HK-2 (cell line): ENCODE measurements at regions not wholly inside any gene's neighbourhood (a gene's known extent, or its start where the extent isn't known, plus 50 kb on each side); places are given as distances from the start of the nearest gene placed in this dataset.
A peak's percentile ranks its signal among the peaks of the same experiment; 100 is the strongest.

ENCODE experiments used
- DNase-seq: peaks from one replicate; pipeline ENCODE4 v3.0.0-alpha.2; 2018; ENCODE audit not compliant: unreplicated experiment

GRCh38 chr9:130755377-130756007, 61.9 kb downstream of the EXOSC2 start:
- no peak for DNase-seq

- no peak for DNase-seq
These were observed 62.5 kb downstream of the EXOSC2 start for GRCh38 chr9:130756037-130756436.

DNA sequence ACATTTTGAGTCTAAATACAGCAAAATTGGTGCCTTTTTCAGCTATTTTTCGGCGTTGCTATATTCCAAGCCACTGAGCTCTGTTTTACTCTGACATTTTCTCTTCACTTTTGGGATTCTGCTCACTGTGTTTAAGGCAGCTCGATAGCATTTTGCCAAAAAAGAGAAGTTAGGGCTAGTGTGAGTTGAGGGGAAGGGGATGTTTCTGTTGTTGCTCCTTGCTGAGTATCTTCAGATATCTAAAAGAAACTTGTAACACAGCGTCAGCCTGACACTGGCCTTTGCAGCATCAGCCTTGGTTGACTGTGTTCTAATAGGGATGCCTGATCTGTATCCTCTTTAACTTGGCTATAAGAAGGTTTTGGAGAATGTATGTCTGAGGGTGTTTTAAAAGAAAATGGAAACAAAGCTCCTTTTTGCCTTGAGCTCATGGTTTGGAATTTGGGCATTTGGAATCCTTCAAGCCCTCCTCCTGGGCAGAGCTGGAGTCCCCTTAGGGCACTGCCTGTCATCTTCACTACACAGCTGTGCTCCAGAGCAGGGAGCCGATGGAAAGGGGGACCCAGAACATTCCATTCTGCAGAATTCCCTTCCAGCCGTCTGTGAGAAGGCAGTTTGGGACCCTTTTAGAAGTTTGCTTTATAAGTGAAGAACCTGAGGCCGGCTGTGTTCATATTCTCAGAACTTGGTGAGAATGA, 63.0 kb downstream of the EXOSC2 start:
- no peak for DNase-seq

GRCh38 chr9:130759738-130760137, 66.2 kb downstream of the EXOSC2 start:
- DNase-seq: no peak

GRCh38 chr9:130763331-130764171, 70.0 kb downstream of the EXOSC2 start:
- DNase-seq: no peak

DNA sequence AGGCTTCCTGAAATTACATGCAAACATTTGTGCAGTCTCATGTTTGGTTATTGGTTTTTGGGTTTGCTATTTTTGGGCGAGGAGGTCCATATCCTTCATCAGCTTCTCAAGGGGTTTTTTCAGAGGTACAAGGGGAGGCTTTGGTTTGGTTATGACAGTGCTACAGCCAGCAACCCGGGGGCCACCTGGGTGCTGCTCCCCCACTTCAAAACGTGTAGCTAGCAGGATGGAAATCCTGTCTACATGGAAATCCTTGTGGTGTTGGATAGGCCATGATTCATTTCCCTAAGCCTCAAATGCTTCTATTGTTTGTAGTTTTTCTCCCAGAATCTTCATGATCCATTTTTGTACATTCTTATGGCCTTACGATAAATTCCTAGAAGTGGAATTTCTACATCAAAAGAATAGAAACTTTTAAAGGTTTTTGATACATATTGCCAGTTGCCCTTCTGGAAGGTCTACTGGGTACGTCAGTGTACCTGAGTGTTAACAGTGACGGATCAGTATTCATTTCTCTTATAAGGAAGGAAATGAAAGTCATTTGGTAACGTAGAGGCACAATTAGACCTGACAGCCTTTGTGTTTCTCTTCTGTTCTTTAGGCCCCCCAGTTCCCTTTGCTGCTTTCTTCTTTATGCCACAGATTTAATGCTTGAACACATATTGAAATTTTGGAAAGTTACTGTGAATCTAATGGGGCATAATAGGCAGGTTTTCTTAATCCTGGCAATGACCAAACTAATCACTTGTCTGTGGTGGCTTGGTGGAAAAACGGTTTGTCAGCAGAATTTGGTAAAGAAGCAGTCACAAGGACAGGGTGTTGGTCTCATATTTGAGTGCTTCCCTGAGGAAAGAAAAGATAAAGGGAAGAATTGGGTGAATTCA, 69.7 kb upstream of the ABL1 start:
- DNase-seq: no peak

DNA sequence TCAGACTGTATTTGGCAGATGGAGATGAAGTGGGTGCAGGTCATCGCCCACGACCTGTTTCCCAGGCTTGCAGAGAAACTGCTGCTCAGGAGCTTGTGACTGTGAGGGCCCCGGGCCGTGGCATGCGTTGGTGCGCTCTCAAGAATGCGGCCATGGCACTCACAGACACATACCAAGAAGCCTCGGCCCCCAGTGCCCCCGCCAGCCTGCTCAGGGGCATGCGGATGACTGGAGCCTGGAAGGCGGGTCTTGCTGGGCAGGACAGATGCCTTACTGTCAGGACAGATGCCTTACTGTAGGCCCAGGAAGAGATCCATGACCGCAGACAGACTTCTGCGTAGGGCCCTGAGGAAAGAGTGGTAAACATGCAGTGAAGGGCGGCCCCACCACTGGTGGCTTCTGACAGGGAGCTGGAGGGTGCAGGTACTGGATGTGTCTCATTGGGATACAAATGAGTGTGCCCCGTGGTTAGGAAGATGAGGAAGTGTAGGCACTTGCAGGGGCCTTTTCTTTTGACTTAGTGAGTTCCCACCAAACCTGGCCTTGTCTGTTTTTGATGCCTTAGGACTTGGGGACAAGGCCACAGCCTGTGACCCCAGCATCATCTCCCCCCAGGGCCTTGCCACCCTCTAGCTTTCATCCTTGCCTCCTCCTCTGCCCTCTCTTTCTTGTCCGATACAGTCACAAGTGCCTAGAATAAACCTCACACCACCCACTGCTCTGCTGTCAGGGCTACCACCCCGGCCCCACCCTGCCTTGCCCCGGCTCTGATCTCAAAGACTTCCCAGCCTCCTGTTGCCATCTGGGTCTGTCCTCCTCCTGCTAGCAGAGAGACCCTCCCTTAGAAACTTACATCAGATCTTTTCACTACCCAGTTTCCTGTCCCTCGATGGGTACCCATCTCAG, 68.8 kb upstream of the ABL1 start:
- DNase-seq: peak; percentile 33

- no peak for DNase-seq
These were observed 68.1 kb upstream of the ABL1 start for GRCh38 chr9:130766927-130767307.

GRCh38 chr9:130768265-130768664, 66.8 kb upstream of the ABL1 start:
- peak; percentile 38 for DNase-seq

DNA sequence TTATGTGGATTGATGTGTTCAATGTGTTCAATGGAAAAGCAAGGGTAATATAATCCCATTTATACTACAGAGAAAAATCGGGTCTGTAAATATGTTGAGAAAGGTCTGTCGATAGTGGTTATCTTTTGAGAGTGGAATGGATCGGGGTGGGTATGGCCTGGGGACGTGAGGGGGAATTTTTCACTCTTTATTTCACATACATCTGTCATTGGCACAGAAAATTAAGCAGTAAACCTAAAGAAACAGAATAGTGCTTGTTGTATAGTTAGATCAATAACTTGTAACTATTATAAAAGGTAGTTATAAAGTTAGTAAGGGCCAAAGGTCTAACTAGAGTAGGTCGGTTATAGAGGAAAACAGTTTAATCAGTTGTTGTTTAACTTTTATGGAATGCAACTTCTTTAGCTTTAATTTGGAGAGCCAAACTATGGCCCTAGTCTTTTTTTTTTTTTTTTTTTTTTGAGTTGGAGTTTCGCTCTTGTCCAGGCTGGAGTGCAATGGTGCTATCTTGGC, 66.1 kb upstream of the ABL1 start:
- no peak for DNase-seq

DNA sequence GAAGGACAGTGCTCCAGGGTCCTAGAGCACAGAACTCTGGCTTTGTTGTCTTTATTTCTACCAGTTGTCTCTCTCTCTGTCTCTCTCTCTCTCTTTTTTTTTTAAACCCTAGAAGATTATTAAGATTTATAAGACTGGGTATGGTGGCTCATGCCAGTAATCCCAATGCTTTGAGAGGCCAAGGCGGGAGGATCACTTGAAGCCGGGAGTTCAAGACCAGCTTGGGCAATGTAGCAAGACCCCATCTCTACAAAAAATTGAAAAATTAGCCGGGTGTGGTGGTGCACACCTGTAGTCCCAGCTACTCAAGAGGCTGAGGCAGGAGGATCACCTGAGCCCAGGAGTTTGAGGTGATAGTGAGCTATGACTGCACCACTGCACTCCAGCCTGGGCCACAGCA, 65.0 kb upstream of the ABL1 start:
- DNase-seq: no peak

GRCh38 chr9:130770679-130771442, 64.2 kb upstream of the ABL1 start:
- no peak for DNase-seq

DNA sequence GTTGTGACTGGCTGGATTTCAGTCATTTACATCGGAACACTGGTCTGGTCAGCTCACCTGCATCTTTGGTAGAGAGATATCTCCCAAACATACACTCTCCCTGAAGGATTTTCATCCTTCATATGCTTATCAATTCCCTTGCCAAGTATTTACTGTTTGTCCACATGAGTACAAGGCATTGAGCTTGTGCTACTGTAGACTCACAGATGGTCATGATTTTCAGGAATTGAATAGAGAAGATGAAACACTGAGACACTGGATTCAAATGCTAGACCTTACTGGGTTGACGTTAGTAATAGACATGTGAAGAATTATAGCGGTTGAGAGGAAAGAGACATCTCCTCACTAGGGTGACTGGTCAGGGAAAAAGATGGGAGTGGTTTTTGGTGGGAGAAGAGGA, 62.9 kb upstream of the ABL1 start:
- DNase-seq: no peak

DNA sequence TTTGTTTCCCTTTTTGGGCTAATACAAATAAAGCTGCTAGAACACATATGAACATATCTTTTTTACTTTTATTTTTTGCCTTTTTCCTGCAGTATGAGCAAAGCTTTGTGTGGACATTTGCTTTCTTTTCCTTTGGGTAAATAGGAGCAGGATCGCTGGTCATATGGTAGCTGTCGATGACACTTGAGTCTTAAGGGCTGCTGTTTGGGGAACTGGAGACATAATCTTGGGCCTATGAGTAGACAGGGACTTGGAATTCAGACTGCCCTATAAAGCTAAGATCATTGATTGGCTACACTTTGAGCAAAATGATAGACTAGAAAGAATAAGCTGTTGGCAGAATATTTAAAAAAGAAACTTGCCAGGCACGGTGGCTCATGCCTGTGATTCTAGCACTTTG, 60.9 kb upstream of the ABL1 start:
- DNase-seq: no peak

DNA sequence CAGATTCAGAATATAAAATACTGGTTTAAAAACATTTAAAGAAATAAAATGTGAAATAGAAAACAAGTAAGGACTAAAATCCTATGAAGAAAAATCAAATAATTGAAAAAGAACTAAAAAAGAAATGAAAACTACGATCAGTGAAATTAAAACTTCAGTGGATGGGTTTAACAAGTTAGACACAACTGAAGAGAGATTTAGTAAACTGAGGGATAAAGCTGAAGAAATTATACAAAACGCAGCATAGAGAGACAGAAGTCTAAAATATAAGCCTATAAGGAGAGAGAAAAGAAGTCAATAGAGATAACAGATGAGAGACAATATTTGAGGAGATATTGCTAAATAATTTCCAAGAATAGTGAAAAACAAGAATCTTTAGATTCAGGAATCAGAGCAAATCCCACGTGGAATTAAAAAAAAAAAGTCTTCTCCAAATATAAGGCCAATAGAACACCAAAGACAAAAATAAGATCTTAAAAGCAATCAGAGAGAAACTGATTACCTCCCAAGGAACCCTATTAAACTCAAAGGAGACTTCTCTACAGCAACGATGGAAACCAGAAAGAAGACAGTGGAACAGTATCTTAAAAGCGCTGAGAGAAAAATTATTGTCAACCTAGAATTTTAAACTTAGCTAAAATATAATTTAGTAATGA, 59.6 kb upstream of the ABL1 start:
- no peak for DNase-seq

GRCh38 chr9:130779153-130779855, 55.8 kb upstream of the ABL1 start:
- no peak for DNase-seq

DNA sequence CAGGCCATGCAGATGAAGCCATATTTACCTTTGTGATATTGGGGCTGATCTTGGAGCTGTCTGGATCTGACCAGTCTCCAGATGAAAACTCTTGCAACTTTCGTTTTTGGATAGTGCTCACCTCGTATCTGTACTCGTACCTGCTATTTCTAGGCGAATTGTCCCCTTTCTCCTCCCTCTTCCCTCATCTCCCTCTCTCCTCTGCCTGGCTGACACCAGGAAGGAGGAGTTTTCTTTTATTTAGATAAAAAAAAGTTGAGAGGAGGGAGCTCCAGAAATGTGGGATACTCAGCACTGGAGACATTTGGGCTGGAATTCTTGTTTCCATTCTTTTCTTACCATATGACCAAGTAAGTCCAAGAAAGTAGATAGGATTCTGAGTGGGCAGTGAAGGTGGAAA, 54.6 kb upstream of the ABL1 start:
- DNase-seq: no peak

GRCh38 chr9:130780865-130781504, 54.1 kb upstream of the ABL1 start:
- DNase-seq: no peak
